ENCODE measurements at regions not wholly inside any gene's neighbourhood (a gene's known extent, or its start where the extent isn't known, plus 50 kb on each side); places are given as distances from the start of the nearest gene placed in this dataset.

DNA sequence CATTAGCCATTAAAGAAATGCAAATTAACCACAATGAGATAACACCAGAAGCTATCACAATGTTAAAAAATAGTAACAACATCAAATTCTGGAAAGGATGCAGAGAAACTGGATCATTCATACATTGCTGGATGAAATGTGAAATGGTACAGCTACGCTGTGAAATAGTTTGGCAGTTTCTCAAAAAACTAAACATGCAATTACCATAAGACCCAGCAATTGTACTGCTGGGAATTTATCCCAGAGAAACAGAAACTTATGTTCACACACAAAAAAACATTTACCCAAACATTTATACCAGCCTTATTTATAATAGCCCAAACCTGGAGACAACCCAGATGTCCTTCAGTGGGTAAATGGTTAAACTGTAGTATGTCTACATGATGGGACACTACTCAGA, 592.9 kb downstream of the ZNF608 start:
- peaks cover 8% of the 10 kb centered on the region for H3K4me1 Mint-ChIP-seq (ENCODE audit: low read depth)
- ATAC-seq: no peak
- CTCF ChIA-PET: no interaction called here
- POLR2A ChIA-PET: no interaction called here
- peaks cover 19% of the 10 kb centered on the region for H3K9me3 Mint-ChIP-seq
- no peak for DNase-seq
- H3K27me3 Mint-ChIP-seq: no peaks in the 10 kb centered on the region
- TF ChIP-seq, protein P1, sequence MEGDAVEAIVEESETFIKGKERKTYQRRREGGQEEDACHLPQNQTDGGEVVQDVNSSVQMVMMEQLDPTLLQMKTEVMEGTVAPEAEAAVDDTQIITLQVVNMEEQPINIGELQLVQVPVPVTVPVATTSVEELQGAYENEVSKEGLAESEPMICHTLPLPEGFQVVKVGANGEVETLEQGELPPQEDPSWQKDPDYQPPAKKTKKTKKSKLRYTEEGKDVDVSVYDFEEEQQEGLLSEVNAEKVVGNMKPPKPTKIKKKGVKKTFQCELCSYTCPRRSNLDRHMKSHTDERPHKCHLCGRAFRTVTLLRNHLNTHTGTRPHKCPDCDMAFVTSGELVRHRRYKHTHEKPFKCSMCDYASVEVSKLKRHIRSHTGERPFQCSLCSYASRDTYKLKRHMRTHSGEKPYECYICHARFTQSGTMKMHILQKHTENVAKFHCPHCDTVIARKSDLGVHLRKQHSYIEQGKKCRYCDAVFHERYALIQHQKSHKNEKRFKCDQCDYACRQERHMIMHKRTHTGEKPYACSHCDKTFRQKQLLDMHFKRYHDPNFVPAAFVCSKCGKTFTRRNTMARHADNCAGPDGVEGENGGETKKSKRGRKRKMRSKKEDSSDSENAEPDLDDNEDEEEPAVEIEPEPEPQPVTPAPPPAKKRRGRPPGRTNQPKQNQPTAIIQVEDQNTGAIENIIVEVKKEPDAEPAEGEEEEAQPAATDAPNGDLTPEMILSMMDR (IDR thresholded peaks at IDR 0.05): no peak
- H3K27ac Mint-ChIP-seq: no peak overlapping the region
- intact Hi-C loops (cut with micrococcal nuclease): no loop called here
- H3K36me3 Mint-ChIP-seq (ENCODE audit: low read depth): no peaks in the 10 kb centered on the region
- no peak overlapping the region for H3K4me3 Mint-ChIP-seq

DNA sequence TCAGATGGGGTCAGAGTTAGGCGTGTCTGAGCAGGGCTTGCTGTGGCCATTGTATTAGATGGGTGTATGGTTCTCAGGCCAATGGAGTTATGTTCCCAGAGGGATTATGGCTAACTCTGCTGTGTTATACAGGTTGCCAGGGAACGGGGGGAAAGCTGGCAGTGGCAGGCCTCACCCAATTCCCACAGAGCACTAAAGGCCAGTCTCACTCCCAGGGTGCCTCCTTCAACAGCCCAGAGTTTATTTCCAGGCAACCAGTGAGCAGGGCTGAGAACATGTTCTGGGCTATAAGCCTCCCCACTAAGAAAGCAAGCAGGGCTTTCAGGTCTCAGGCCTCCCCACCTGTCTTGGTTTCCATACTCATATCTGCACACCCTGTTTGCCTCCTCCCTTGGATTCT, 597.9 kb downstream of the ZNF608 start:
- Mint-ChIP-seq H3K4me3 (no peak overlapping the region), H3K36me3 (ENCODE audit: low read depth) (no peaks in the 10 kb centered on the region), H3K4me1 (ENCODE audit: low read depth) (no peaks in the 10 kb centered on the region), H3K9me3 (peaks cover 2% of the 10 kb centered on the region), H3K27ac (no peak overlapping the region), H3K27me3 (no peaks in the 10 kb centered on the region)
- ChIA-PET POLR2A (interaction anchor here (0.6 kb wide), 1 partner anchor 1367 kb away, joined by 3 read pairs; no protein-coding TSS in a partner anchor), CTCF (no interaction called here)
- TF ChIP-seq, protein P1 (IDR thresholded peaks at IDR 0.05): no peak
- intact Hi-C loops (cut with micrococcal nuclease): no loop called here
- DNase-seq (no peak), ATAC-seq (no peak)

DNA sequence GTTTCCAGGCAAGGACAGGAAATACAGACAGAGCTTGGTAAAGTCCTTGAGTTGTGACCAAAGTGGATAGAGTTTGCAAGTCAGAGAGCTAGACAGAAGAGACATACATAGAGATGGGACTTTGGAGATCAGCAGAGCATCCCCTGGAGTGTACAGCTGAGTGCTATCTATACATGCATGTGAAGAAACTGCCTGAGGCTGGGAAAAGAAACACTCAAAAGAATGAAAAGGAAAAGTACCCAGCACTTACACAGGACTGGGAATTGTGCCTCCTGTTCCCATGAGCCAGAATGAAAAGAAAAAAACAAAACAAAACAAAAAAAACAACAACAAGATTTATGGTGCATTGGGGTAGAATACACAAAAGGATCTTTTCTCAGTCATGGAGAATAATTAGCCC, 606.4 kb downstream of the ZNF608 start:
- H3K4me3 Mint-ChIP-seq: no peak overlapping the region
- H3K36me3 Mint-ChIP-seq (ENCODE audit: low read depth): no peaks in the 10 kb centered on the region
- DNase-seq (no peak), ATAC-seq (no peak)
- no peaks in the 10 kb centered on the region for H3K27me3 Mint-ChIP-seq
- intact Hi-C loops (cut with micrococcal nuclease): no loop called here
- H3K9me3 Mint-ChIP-seq: no peaks in the 10 kb centered on the region
- H3K4me1 Mint-ChIP-seq (ENCODE audit: low read depth): no peaks in the 10 kb centered on the region
- TF ChIP-seq, protein P1 (IDR thresholded peaks at IDR 0.05): no peak
- ChIA-PET POLR2A (no interaction called here), CTCF (no interaction called here)
- H3K27ac Mint-ChIP-seq: no peak overlapping the region

DNA sequence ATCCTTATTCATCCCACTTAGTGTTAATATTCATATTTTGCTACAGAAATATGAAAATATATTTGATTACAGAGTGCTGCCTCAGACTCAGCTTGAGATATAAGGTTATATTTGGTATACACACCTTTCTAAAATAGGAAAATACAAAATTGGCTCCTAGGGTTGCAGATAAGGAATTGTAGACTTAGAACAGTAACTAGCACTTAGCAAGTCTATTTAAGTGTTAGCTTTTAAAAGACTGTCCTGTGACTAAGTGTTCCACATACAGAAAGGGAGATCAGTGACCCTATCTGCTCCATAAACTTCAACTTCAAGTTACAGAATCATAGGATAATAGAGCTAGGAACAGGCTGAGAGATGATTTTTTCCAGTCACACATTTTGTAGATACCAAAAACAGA, 607.0 kb downstream of the ZNF608 start:
- ATAC-seq (no peak), DNase-seq (no peak)
- H3K27me3 Mint-ChIP-seq: no peaks in the 10 kb centered on the region
- ChIA-PET CTCF (no interaction called here), POLR2A (no interaction called here)
- TF ChIP-seq, protein P1 (IDR thresholded peaks at IDR 0.05): no peak
- intact Hi-C loops (cut with micrococcal nuclease): no loop called here
- H3K4me3 Mint-ChIP-seq: no peak overlapping the region
- no peaks in the 10 kb centered on the region for H3K4me1 Mint-ChIP-seq (ENCODE audit: low read depth)
- H3K27ac Mint-ChIP-seq: no peak overlapping the region
- H3K36me3 Mint-ChIP-seq (ENCODE audit: low read depth): no peaks in the 10 kb centered on the region
- H3K9me3 Mint-ChIP-seq: no peaks in the 10 kb centered on the region

DNA sequence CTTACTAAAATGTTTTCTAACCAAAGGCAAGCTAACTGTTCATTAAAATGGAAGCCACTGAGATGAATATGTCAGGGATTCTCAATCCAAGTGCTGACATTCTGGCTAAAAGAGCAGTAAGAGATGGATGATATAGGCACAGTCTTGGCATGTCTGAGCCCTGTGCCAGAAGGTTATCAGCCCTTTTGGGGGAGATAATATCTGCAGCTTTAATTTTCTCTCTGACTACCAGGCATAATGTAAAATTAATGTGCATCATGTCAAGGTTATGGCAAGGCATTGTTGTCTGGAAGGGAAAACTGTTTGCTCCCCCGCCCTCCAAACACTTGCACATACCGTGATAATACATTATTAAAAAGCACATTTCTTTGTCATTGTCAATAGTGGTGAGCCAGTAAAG, 609.8 kb downstream of the ZNF608 start:
- TF ChIP-seq, protein P1 (IDR thresholded peaks at IDR 0.05): no peak
- intact Hi-C loops (cut with micrococcal nuclease): no loop called here
- ChIA-PET POLR2A (no interaction called here), CTCF (no interaction called here)
- DNase-seq (no peak), ATAC-seq (no peak)
- Mint-ChIP-seq H3K27ac (no peak overlapping the region), H3K36me3 (ENCODE audit: low read depth) (no peaks in the 10 kb centered on the region), H3K4me3 (no peak overlapping the region), H3K27me3 (no peaks in the 10 kb centered on the region), H3K4me1 (ENCODE audit: low read depth) (no peaks in the 10 kb centered on the region), H3K9me3 (no peaks in the 10 kb centered on the region)
